Heart left ventricle (tissue), 16 donors: ENCODE measurements at regions not wholly inside any gene's neighbourhood (a gene's known extent, or its start where the extent isn't known, plus 50 kb on each side); places are given as distances from the start of the nearest gene placed in this dataset.
"Not testable (repeated sequence)": the region's sequence is repeated elsewhere in the genome, so short reads cannot be mapped to it uniquely, and the experiment has no call there.

Experiments
- ATAC-seq, 4 donors: fragments of 200-7000 bp; cut with Tn5 transposase; one replicate each; pipeline ENCODE4 v1.9.1; 2020 to 2022; ENCODE audit warnings: moderate library complexity in 4 of 4, mild to moderate bottlenecking in 3 of 4, moderate number of reproducible peaks in 1 of 4
- DNase-seq, 5 donors: peaks; one replicate each; pipeline ENCODE4 v3.0.0-alpha.2; 2020
- H3K27ac ChIP-seq, 12 donors: fragments of 200-600 bp; sonication (generic) in 4 of 12; one replicate each; pipeline versions ENCODE4 v1.5.0 to v1.8.0; 2016 to 2022; ENCODE audit warnings: mild to moderate bottlenecking in 2 of 12
- H3K27me3 ChIP-seq, 9 donors: fragments of 200-600 bp; sonication (generic) in 2 of 9; one replicate each; pipeline versions ENCODE4 v1.5.1 to v1.8.0; 2016 to 2022; ENCODE audit warnings: mild to moderate bottlenecking in 3 of 9
- H3K36me3 ChIP-seq, 9 donors: fragments of 200-600 bp; sonication (generic) in 2 of 9; one replicate each; pipeline versions ENCODE4 v1.5.0 to v1.8.0; 2018 to 2022; ENCODE audit warnings: mild to moderate bottlenecking in 2 of 9
- H3K4me1 ChIP-seq, 12 donors: fragments of 200-600 bp; sonication (generic) in 4 of 12; one replicate each; pipeline versions ENCODE4 v1.5.0 to v1.8.0; 2016 to 2022; ENCODE audit warnings: mild to moderate bottlenecking in 3 of 12
- H3K4me3 ChIP-seq, 12 donors: fragments of 200-600 bp; sonication (generic) in 4 of 12; one replicate each; pipeline versions ENCODE4 v1.5.0 to v1.8.0; 2017 to 2022; ENCODE audit warnings: mild to moderate bottlenecking in 9 of 12, moderate library complexity in 4 of 12
- H3K9me3 ChIP-seq, 12 donors: fragments of 200-600 bp; sonication (generic) in 4 of 12; one replicate each; pipeline versions ENCODE4 v1.5.0 to v1.8.0; 2016 to 2022; ENCODE audit warnings: mild to moderate bottlenecking in 1 of 12
- POLR2A ChIP-seq, 2 donors: fragments of 450-650 bp; IDR thresholded peaks; one replicate each; pipeline ENCODE4 v1.6.1; 2017; ENCODE audit warnings: antibody characterized with exemption in 2 of 2, mild to moderate bottlenecking in 2 of 2, moderate library complexity in 2 of 2
- WGBS, 4 donors: extraction: QIAGEN DNeasy Blood & Tissue Kit in 2 of 4; methylation state at CpG; one replicate each; pipeline versions ENCODE4 v1.1.5 to v1.1.7; 2013 to 2018; 5-methylcytosine and 5-hydroxymethylcytosine counted together
- intact Hi-C, 10 donors: fragments of 100-400 bp; cut with DNase I; formaldehyde crosslinking; loops; one replicate each; pipeline versions ENCODE4 v1.11.1 to v1.14.2; 2022
- TF ChIP-seq, protein P1 (sequence below), 12 donors: fragments of 200-600 bp; sonication (generic) in 4 of 12; IDR thresholded peaks; one replicate each; pipeline versions ENCODE4 v1.5.0 to v1.8.0; 2018 to 2022; ENCODE audit warnings: antibody characterized with exemption in 12 of 12, mild to moderate bottlenecking in 5 of 12
- donor health status: ischemic (EF 13 %, LVEDD 7.1; RV severe dilation, severe dysfunction).
- donor health status: healthy with polysubstance abuse.
- donor health status: DM: no; HTN: yes; CAD: no.
- donor health status: DM: no; HTN: no; CAD: no.
- donor health status: ischemic (EF 25% LVEDD 6.9; RV normal size, moderate dysfunction).
- donor health status: ischemic (EF 25% LVEDD 5.7; RV mildly dilated, moderate dysfunction).
- donor health status: healthy.
- donor health status: DM: yes; HTN: yes; CAD: no.
- donor health status: ischemic (EF 35%, LVEDD 5.7; RV mildly dilated, moderate dysfunction).
- donor health status: nonischemic (EF 11% LVEDD 7.7; RV severe dilation, severe dysfunction).
- donor health status: DM: yes; HTN: yes; CAD: no.
- donor health status: PGD.
- donor health status: ischemic (EF 29% LVEDD 5.4; RV normal size, mild dysfunction).
- donor health status: nonischemic (EF 23%, LVEDD 6.1; RV moderate dilation, normal function).

DNA sequence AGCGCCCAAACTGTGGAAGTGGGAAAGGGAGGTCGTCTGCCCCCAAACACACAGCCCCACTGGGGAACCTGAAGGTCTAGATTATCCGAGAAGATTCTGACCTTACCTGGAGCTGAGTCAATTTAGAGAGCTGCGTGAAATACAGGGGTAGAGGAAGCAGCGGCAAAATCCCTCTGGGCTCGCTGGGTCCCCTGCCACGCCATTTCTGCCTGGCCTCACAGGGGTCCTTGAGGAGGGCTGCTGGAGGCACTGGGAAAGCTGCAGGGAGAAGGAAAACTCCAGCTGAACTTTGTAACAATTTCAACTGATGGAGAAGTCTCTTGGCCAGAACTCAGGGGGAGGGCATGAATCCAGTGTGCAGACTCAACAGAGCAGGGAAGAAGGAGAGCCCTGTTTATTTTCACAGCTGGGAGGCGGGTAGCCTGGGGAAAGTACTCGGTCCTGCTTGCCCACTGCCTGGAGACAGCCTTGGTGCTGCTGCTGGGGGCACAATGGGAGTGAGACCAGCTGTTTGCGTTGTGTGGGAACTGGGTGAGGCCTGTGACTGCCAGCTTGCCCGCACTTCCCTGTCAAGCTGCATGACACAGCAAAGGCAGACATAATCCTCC is 93.2 kb upstream of the MAPK10 start:
- Histone ChIP-seq H3K27ac (peak overlapping the region in 11 of 12 donors; percentile 20 to 74 (median 56)), H3K27me3 (no peaks in the 10 kb centered on the region), H3K36me3 (no peaks in the 10 kb centered on the region), H3K4me3 (peak overlapping the region in 11 of 12 donors; percentile 6 to 67 (median 49)), H3K4me1 (no peaks in the 10 kb centered on the region), H3K9me3 (no peaks in the 10 kb centered on the region)
- ATAC-seq: peak; percentile 61 to 86 (median 76)
- intact Hi-C loops: no loop called here
- TF ChIP-seq, protein P1, sequence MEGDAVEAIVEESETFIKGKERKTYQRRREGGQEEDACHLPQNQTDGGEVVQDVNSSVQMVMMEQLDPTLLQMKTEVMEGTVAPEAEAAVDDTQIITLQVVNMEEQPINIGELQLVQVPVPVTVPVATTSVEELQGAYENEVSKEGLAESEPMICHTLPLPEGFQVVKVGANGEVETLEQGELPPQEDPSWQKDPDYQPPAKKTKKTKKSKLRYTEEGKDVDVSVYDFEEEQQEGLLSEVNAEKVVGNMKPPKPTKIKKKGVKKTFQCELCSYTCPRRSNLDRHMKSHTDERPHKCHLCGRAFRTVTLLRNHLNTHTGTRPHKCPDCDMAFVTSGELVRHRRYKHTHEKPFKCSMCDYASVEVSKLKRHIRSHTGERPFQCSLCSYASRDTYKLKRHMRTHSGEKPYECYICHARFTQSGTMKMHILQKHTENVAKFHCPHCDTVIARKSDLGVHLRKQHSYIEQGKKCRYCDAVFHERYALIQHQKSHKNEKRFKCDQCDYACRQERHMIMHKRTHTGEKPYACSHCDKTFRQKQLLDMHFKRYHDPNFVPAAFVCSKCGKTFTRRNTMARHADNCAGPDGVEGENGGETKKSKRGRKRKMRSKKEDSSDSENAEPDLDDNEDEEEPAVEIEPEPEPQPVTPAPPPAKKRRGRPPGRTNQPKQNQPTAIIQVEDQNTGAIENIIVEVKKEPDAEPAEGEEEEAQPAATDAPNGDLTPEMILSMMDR (IDR thresholded peaks at IDR 0.05): no peak
- no peak for TF ChIP-seq POLR2A (IDR thresholded peaks at IDR 0.05)
- peak in 4 of 5 donors; percentile 15 to 48 (median 30) for DNase-seq
- 63 to 72% (median 69%) methylated on average over 10 to 11 of the region's 11 CpGs for WGBS, 4 donors

DNA sequence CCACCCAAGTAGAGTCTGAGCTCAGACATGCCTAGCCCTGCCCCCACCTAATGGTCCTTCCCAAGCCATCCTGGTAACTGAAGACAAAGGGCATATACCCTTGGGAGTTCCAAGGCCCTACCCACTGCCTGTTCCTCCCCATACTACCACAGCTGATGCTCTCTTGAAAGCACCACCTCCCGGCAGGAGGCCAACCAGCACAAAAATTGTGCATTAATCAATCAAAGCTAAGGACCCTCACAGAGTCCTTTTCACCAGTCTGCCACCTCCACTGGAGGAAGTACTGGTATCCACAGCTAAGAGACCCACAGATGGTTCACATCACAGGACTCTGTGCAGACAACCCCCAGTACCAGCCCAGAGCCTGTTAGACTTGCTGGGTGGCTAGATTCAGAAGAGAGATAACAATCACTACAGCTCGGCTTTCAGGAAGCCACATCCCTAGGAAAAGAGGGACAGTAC is 93.8 kb upstream of the MAPK10 start:
- H3K4me1 ChIP-seq, H3K9me3 ChIP-seq, intact Hi-C loops, H3K27ac ChIP-seq, DNase-seq, H3K36me3 ChIP-seq, H3K27me3 ChIP-seq, ATAC-seq: not testable (repeated sequence)
- 35 to 60% (median 55%) methylated on average over 2 of the region's 2 CpGs for WGBS, 4 donors
- H3K4me3 ChIP-seq: peak overlapping the region in 2 of 12 donors; percentile 49 to 62

DNA sequence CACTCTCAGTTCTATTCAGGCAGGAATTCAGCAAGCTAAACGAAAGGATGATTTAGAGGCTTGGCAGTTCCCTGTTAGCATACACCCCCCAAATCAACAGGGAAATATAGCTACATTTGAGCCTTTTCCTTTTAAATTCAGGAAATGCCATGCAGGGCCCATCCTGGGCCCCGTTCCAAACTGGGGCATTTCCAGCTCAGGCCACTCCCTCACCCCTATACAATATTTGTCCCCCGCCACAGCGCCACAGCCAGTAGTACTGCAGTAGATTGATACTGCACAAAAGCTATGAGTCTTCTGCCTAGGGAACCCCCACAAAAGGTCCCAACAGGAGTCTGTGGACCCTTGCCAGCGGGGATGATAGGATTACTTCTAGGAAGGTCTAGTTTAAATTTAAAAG is 102.0 kb upstream of the MAPK10 start:
- TF ChIP-seq POLR2A (IDR thresholded peaks at IDR 0.05): no peak
- TF ChIP-seq, protein P1 (IDR thresholded peaks at IDR 0.05): no peak
- Histone ChIP-seq H3K27ac (no peak overlapping the region), H3K27me3 (no peaks in the 10 kb centered on the region), H3K9me3 (peaks cover 0 to 8% (median 0%) of the 10 kb centered on the region in 12 donors), H3K4me1 (no peaks in the 10 kb centered on the region), H3K4me3 (no peak overlapping the region), H3K36me3 (no peaks in the 10 kb centered on the region)
- DNase-seq (no peak), ATAC-seq (no peak)
- 78 to 85% (median 84%) methylated on average over 5 of the region's 5 CpGs for WGBS, 4 donors
- intact Hi-C loops: no loop called here

DNA sequence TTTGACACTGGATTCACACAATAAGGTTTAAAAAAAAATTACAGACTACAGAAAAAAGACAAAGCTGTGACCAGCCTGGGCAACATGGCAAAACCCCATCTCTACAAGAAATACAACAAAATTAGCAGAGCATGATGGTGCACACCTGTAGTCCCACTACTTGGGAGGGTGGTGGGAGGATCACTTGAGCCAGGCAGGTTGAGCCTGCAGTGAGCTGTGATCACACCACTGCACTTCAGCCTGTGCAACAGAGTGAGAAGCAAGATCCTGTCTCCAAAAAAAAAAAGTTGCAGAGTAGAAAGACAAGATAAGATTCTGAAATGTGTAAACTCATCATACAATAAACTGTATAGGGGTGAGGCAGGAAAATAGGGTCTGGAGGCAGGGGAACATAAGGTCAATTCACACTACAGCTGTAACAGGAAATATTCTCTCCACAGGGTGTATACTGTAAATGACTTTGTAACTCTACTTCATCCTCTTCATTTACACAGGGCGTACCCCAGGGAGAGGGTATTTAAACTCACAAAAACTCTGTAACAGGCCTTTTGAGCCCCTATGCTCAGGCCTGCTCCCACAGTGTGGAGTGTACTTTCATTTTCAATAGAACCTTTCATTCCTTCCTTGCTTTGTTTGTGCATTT is 112.6 kb upstream of the MAPK10 start:
- ATAC-seq: no peak

DNA sequence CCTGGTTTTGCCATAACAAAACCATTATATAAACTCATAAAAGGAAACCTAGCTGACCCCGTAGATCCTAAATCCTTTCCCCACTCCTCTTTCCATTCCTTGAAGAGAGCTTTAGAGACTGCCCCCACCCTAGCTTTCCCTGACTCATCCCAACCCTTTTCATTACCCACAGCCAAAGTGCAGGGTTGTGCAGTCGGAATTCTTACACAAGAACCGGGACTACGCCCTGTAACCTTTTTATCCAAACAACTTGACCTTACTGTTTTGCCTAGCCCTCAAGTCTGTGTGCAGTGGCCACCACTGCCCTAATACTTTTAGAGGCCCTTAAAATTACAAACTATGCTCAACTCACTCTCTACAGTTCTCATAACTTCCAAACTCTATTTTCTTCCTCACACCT is 116.0 kb upstream of the PTPN13 start:
- H3K36me3 ChIP-seq, H3K4me3 ChIP-seq, H3K27ac ChIP-seq, ATAC-seq, intact Hi-C loops, DNase-seq, H3K27me3 ChIP-seq, H3K4me1 ChIP-seq, H3K9me3 ChIP-seq: not testable (repeated sequence)
- 93 to 97% (median 94%) methylated on average over 4 of the region's 4 CpGs for WGBS, 4 donors

More for the DNA sequence above, 112.6 kb upstream of the MAPK10 start:
- no peaks in the 10 kb centered on the region for H3K36me3 ChIP-seq
- H3K9me3 ChIP-seq: no peaks in the 10 kb centered on the region
- 54 to 89% (median 80%) methylated on average over 1 of the region's 1 CpG for WGBS, 4 donors
- DNase-seq: no peak
- intact Hi-C loops: no loop called here
- no peak overlapping the region for H3K4me3 ChIP-seq
- H3K4me1 ChIP-seq: no peaks in the 10 kb centered on the region
- H3K27me3 ChIP-seq: no peaks in the 10 kb centered on the region
- no peak overlapping the region for H3K27ac ChIP-seq
- TF ChIP-seq, protein P1 (IDR thresholded peaks at IDR 0.05): no peak
- TF ChIP-seq POLR2A (IDR thresholded peaks at IDR 0.05): no peak
